Neural cell (in vitro differentiated cells): ENCODE measurements at regions not wholly inside any gene's neighbourhood (a gene's known extent, or its start where the extent isn't known, plus 50 kb on each side); places are given as distances from the start of the nearest gene placed in this dataset.

Experiments used
- CTCF ChIP-seq: fragments of 450-650 bp; IDR thresholded peaks from 2 replicates; pipeline ENCODE4 v1.5.1; 2014; ENCODE audit warnings: antibody characterized with exemption, mild to moderate bottlenecking, moderate library complexity; ENCODE audit not compliant: poor library complexity, severe bottlenecking
- POLR2AphosphoS5 ChIP-seq: IDR thresholded peaks from 2 replicates; pipeline ENCODE4 v1.6.1; 2012
- RAD21 ChIP-seq: fragments of 450-650 bp; conservative IDR thresholded peaks from 2 replicates; pipeline ENCODE4 v1.6.1; 2014; ENCODE audit warnings: antibody characterized with exemption, mild to moderate bottlenecking, moderate library complexity

DNA sequence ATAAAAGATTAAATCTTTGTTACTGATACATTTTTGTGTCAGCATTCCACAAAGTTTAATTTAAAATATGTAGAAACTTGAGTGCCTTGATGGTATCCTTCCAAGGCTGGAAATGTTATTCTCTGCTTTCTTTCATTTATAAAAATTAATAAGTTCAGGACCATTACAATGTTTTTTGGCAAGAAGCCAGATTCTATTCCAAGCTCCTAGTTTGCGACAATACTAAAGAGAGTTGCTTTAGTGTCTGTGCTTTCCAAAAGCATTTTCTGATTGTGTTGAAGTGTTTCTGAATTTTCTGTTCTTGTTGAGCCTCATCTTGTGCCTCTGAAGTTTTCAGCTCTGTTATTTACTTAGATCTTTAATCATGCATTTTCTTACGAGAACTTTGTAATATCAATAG, 516.2 kb downstream of the KCTD8 start:
- TF ChIP-seq CTCF = no peak
- TF ChIP-seq RAD21 = no peak
- no peak for TF ChIP-seq POLR2AphosphoS5
